Suprapubic skin (tissue), 4 donors: ENCODE measurements at regions not wholly inside any gene's neighbourhood (a gene's known extent, or its start where the extent isn't known, plus 50 kb on each side); places are given as distances from the start of the nearest gene placed in this dataset.

Experiments
- CTCF ChIP-seq, 2 donors: fragments of 200-600 bp in 1 of 2; fragments of 450-650 bp in 1 of 2; sonication (generic) in 1 of 2; IDR thresholded peaks; one replicate each; pipeline ENCODE4 v1.5.1; 2016 to 2019; ENCODE audit warnings: antibody characterized with exemption in 2 of 2, mild to moderate bottlenecking in 1 of 2, moderate library complexity in 1 of 2
- POLR2A ChIP-seq, 2 donors: fragments of 450-650 bp; IDR thresholded peaks; one replicate each; pipeline ENCODE4 v1.6.1; 2017; ENCODE audit warnings: antibody characterized with exemption in 2 of 2, mild to moderate bottlenecking in 2 of 2, moderate library complexity in 2 of 2
- POLR2AphosphoS5 ChIP-seq, 3 donors: sonication (generic); formaldehyde crosslinking; IDR thresholded peaks; one replicate each; pipeline ENCODE4 v1.6.1; 2017; ENCODE audit warnings: antibody characterized with exemption in 3 of 3

- TF ChIP-seq CTCF (IDR thresholded peaks at IDR 0.05) (no peak), POLR2A (IDR thresholded peaks at IDR 0.05) (no peak), POLR2AphosphoS5 (IDR thresholded peaks at IDR 0.05) (no peak)
Measured at GRCh38 chr7:145265180-145265579, 429.3 kb upstream of the TPK1 start.
